ENCODE measurements at regions not wholly inside any gene's neighbourhood (a gene's known extent, or its start where the extent isn't known, plus 50 kb on each side); places are given as distances from the start of the nearest gene placed in this dataset.

- no peaks in the 10 kb centered on the region for H3K36me3 ChIP-seq (ENCODE audit: insufficient read depth, low read length)
- no peaks in the 10 kb centered on the region for H3F3A ChIP-seq (ENCODE audit: insufficient read depth, low read length, poor library complexity, severe bottlenecking)
- no peaks in the 10 kb centered on the region for H3K79me2 ChIP-seq (replicated peaks; ENCODE audit: insufficient read depth, low read length)
- no peak for TF ChIP-seq MXI1 (conservative IDR thresholded peaks at IDR 0.05; ENCODE audit: poor library complexity, severe bottlenecking)
- H3K27me3 ChIP-seq (ENCODE audit: insufficient read depth, low read depth, low read length), result no peaks in the 10 kb centered on the region
- no peaks in the 10 kb centered on the region for H3K9me3 ChIP-seq (ENCODE audit: low read length)
- H2AFZ ChIP-seq (ENCODE audit: low read depth, low read length), result no peak overlapping the region
- H3K4me2 ChIP-seq (ENCODE audit: low read length), result no peak overlapping the region
- H3K9ac ChIP-seq (ENCODE audit: low read length), result no peak overlapping the region
- H3K9me2 ChIP-seq (ENCODE audit: insufficient read depth, low read length), result no peaks in the 10 kb centered on the region
- no peaks in the 10 kb centered on the region for H4K20me1 ChIP-seq (ENCODE audit: insufficient read depth)
- no peak overlapping the region for H3K27ac ChIP-seq (ENCODE audit: low read length)
- H3K4me3 ChIP-seq (ENCODE audit: low read length), result no peak overlapping the region
Observed at GRCh38 chr9:106752581-106752980, 110.4 kb upstream of the ZNF462 start.

- H3K27me3 ChIP-seq (ENCODE audit: insufficient read depth, low read depth, low read length), result no peaks in the 10 kb centered on the region
- no peaks in the 10 kb centered on the region for H3K9me3 ChIP-seq (ENCODE audit: low read length)
- no peaks in the 10 kb centered on the region for H3K79me2 ChIP-seq (replicated peaks; ENCODE audit: insufficient read depth, low read length)
- no peak for TF ChIP-seq TAF1 (IDR thresholded peaks at IDR 0.05; ENCODE audit: low read depth)
- TF ChIP-seq CTCF (IDR thresholded peaks at IDR 0.05; ENCODE audit: poor library complexity, severe bottlenecking), result no peak
- no peak for TF ChIP-seq MXI1 (conservative IDR thresholded peaks at IDR 0.05; ENCODE audit: poor library complexity, severe bottlenecking)
- no peak for TF ChIP-seq REST (IDR thresholded peaks at IDR 0.05; ENCODE audit: borderline replicate concordance)
- no peak for TF ChIP-seq SMC3 (conservative IDR thresholded peaks at IDR 0.05; ENCODE audit: poor library complexity)
- no peak for TF ChIP-seq POLR2AphosphoS5 (IDR thresholded peaks at IDR 0.05)
- TF ChIP-seq RAD21 (conservative IDR thresholded peaks at IDR 0.05), result no peak
- no peak for TF ChIP-seq EP300 (conservative IDR thresholded peaks at IDR 0.05; ENCODE audit: poor library complexity, severe bottlenecking)
- no peak for TF ChIP-seq EZH2 (IDR thresholded peaks at IDR 0.05; ENCODE audit: borderline replicate concordance, insufficient read depth, low read length, poor library complexity, severe bottlenecking)
- H3K4me2 ChIP-seq (ENCODE audit: low read length), result no peak overlapping the region
- H2AFZ ChIP-seq (ENCODE audit: low read depth, low read length), result no peak overlapping the region
- no peaks in the 10 kb centered on the region for H4K20me1 ChIP-seq (ENCODE audit: insufficient read depth)
- H3K9ac ChIP-seq (ENCODE audit: low read length), result no peak overlapping the region
- H3F3A ChIP-seq (ENCODE audit: insufficient read depth, low read length, poor library complexity, severe bottlenecking), result no peaks in the 10 kb centered on the region
- H3K36me3 ChIP-seq (ENCODE audit: insufficient read depth, low read length), result no peaks in the 10 kb centered on the region
- H3K9me2 ChIP-seq (ENCODE audit: insufficient read depth, low read length), result no peaks in the 10 kb centered on the region
- H3K4me3 ChIP-seq (ENCODE audit: low read length), result no peak overlapping the region
- no peak overlapping the region for H3K27ac ChIP-seq (ENCODE audit: low read length)
Observed at GRCh38 chr9:106753155-106753671, 109.8 kb upstream of the ZNF462 start.

GRCh38 chr9:106755736-106756135, 107.2 kb upstream of the ZNF462 start:
- Histone ChIP-seq H3K79me2 (replicated peaks; ENCODE audit: insufficient read depth, low read length) (no peaks in the 10 kb centered on the region), H3K27ac (ENCODE audit: low read length) (no peak overlapping the region), H4K20me1 (ENCODE audit: insufficient read depth) (no peaks in the 10 kb centered on the region), H3K9ac (ENCODE audit: low read length) (no peak overlapping the region), H3K4me2 (ENCODE audit: low read length) (no peak overlapping the region), H3K9me3 (ENCODE audit: low read length) (no peaks in the 10 kb centered on the region), H3F3A (ENCODE audit: insufficient read depth, low read length, poor library complexity, severe bottlenecking) (no peaks in the 10 kb centered on the region), H3K9me2 (ENCODE audit: insufficient read depth, low read length) (no peaks in the 10 kb centered on the region), H3K4me3 (ENCODE audit: low read length) (no peak overlapping the region), H2AFZ (ENCODE audit: low read depth, low read length) (no peak overlapping the region), H3K27me3 (ENCODE audit: insufficient read depth, low read depth, low read length) (no peaks in the 10 kb centered on the region), H3K36me3 (ENCODE audit: insufficient read depth, low read length) (no peaks in the 10 kb centered on the region)
- TF ChIP-seq SMC3 (conservative IDR thresholded peaks at IDR 0.05; ENCODE audit: poor library complexity) (no peak), REST (IDR thresholded peaks at IDR 0.05; ENCODE audit: borderline replicate concordance) (no peak), EZH2 (IDR thresholded peaks at IDR 0.05; ENCODE audit: borderline replicate concordance, insufficient read depth, low read length, poor library complexity, severe bottlenecking) (no peak), EP300 (conservative IDR thresholded peaks at IDR 0.05; ENCODE audit: poor library complexity, severe bottlenecking) (no peak), RAD21 (conservative IDR thresholded peaks at IDR 0.05) (no peak), TAF1 (IDR thresholded peaks at IDR 0.05; ENCODE audit: low read depth) (no peak), CTCF (IDR thresholded peaks at IDR 0.05; ENCODE audit: poor library complexity, severe bottlenecking) (no peak), POLR2AphosphoS5 (IDR thresholded peaks at IDR 0.05) (no peak), MXI1 (conservative IDR thresholded peaks at IDR 0.05; ENCODE audit: poor library complexity, severe bottlenecking) (no peak)

Data from neural cell (in vitro differentiated cells).